T-cell (primary cell): ENCODE measurements at regions not wholly inside any gene's neighbourhood (a gene's known extent, or its start where the extent isn't known, plus 50 kb on each side); places are given as distances from the start of the nearest gene placed in this dataset.
"Not testable (repeated sequence)": the region's sequence is repeated elsewhere in the genome, so short reads cannot be mapped to it uniquely, and the experiment has no call there.

Source experiments
- ATAC-seq, 4 experiments: fragments of 200-7000 bp in 3 of 4; fragments of 150-1000 bp in 1 of 4; cut with Tn5 transposase; replicated peaks in 1 of 4; 1 replicate in 3 of 4; 2 replicates in 1 of 4; pipeline ENCODE4 v1.10.0; 2021; ENCODE audit warnings: moderate library complexity in 3 of 4, mild to moderate bottlenecking in 2 of 4, moderate number of reproducible peaks in 1 of 4
- CTCF ChIA-PET, 2 donors: fragments of 300-600 bp; sonication (Branson Sonifier 250); formaldehyde crosslinking; loops; one replicate each; lab custom pipeline; 2022; ENCODE audit warnings: antibody characterized with exemption in 2 of 2; lab: Charles Lee
- POLR2A ChIA-PET, 2 donors: fragments of 300-600 bp; sonication (Branson Sonifier 250); formaldehyde crosslinking; loops; one replicate each; lab custom pipeline; 2022; ENCODE audit warnings: antibody characterized with exemption in 2 of 2; lab: Charles Lee
- DNase-seq, 35 experiments: peaks; one replicate each; pipeline versions ENCODE4 v3.0.0 to v3.0.0-alpha.2; 2013 to 2023
- H3K27ac ChIP-seq: one replicate; pipeline ENCODE4 v1.5.1; 2013; ENCODE audit warnings: low read length
- H3K27me3 ChIP-seq, 2 experiments: replicated peaks in 1 of 2; 1 replicate in 1 of 2; 2 replicates in 1 of 2; pipeline versions ENCODE4 v1.6.1 to v1.7.0; 2013; ENCODE audit warnings: low read length in 1 of 2, mixed read lengths in 1 of 2; ENCODE audit not compliant: control insufficient read depth in 2 of 2, insufficient read depth in 2 of 2; ENCODE audit errors: extremely low read depth in 1 of 2
- H3K36me3 ChIP-seq, 2 donors: 1 replicate in 1 of 2; 2 replicates in 1 of 2; pipeline versions ENCODE4 v1.6.1 to v1.7.0; 2013; ENCODE audit warnings: low read length in 1 of 2; ENCODE audit not compliant: control insufficient read depth in 2 of 2, insufficient read depth in 1 of 2; ENCODE audit errors: extremely low read depth in 1 of 2
- H3K4me1 ChIP-seq, 2 experiments: 1 replicate in 1 of 2; 2 replicates in 1 of 2; pipeline versions ENCODE4 v1.6.1 to v1.7.0; 2013; ENCODE audit warnings: low read length in 2 of 2, mixed read lengths in 1 of 2; ENCODE audit not compliant: insufficient read depth in 2 of 2, control insufficient read depth in 1 of 2; ENCODE audit errors: extremely low read depth in 1 of 2
- H3K4me3 ChIP-seq, 2 donors: 1 replicate in 1 of 2; 2 replicates in 1 of 2; pipeline versions ENCODE4 v1.5.1 to v1.7.0; 2013; ENCODE audit warnings: mild to moderate bottlenecking in 2 of 2, low read length in 1 of 2, moderate library complexity in 1 of 2; ENCODE audit not compliant: control insufficient read depth in 1 of 2; ENCODE audit errors: extremely low read depth in 1 of 2
- H3K9me3 ChIP-seq: 2 replicates; pipeline ENCODE4 v1.7.0; 2013
- H3K27ac Mint-ChIP-seq, 2 donors: one replicate each; pipeline ENCODE4 v1.8.0; 2020 to 2021; ENCODE audit warnings: mild to moderate bottlenecking in 2 of 2, mixed read lengths in 2 of 2
- H3K27me3 Mint-ChIP-seq, 2 donors: one replicate each; pipeline ENCODE4 v1.8.0; 2021 to 2022; ENCODE audit warnings: mixed read lengths in 2 of 2
- H3K36me3 Mint-ChIP-seq: one replicate; pipeline ENCODE4 v1.8.0; 2021; ENCODE audit warnings: mixed read lengths
- H3K4me1 Mint-ChIP-seq, 3 donors: one replicate each; pipeline ENCODE4 v1.8.0; 2020 to 2022; ENCODE audit warnings: mixed read lengths in 3 of 3, mild to moderate bottlenecking in 1 of 3
- H3K4me3 Mint-ChIP-seq, 3 donors: one replicate each; pipeline ENCODE4 v1.8.0; 2020 to 2022; ENCODE audit warnings: mild to moderate bottlenecking in 3 of 3, mixed read lengths in 3 of 3, moderate library complexity in 3 of 3
- H3K9me3 Mint-ChIP-seq, 3 donors: one replicate each; pipeline ENCODE4 v1.8.0; 2020 to 2022; ENCODE audit warnings: mixed read lengths in 3 of 3
- WGBS: methylation state at CpG from one replicate; pipeline ENCODE4 v1.1.5; 2013; ENCODE audit warnings: missing lambda C conversion rate; ENCODE audit not compliant: insufficient coverage; 5-methylcytosine and 5-hydroxymethylcytosine counted together

DNA sequence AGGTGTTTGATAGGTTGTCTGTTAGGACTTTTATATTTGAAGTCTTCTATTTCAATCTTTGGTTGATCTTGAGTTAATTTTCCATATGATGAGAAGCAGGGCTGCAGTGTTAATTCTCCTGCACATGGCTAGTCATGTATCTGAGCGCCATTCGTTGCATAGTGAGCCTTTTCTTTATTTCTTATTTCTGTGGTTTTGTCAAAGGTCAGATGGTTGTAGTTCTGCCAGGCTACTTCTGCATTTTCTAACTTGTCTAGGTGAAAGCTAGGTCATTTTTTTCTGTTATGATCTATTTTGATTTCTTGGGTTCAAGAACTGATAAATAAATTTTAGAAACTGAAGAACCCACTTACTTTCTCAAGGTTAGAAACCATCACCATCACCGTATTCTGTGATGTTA lies 56.7 kb downstream of the CCDC74A start:
- Mint-ChIP-seq H3K4me3 (no peak overlapping the region), H3K36me3 (no peaks in the 10 kb centered on the region), H3K27me3 (peaks cover 44 to 46% of the 10 kb centered on the region in 2 donors), H3K4me1 (no peaks in the 10 kb centered on the region), H3K27ac (no peak overlapping the region), H3K9me3 (no peaks in the 10 kb centered on the region)
- ATAC-seq (no peak), DNase-seq (no peak)
- Histone ChIP-seq H3K9me3 (no peaks in the 10 kb centered on the region), H3K27ac (no peak overlapping the region), H3K4me1 (no peaks in the 10 kb centered on the region), H3K4me3 (no peak overlapping the region), H3K27me3 (peaks cover 5 to 15% of the 10 kb centered on the region in 2 experiments), H3K36me3 (no peaks in the 10 kb centered on the region)
- WGBS = no CpG with 5 or more reads among the region's 3 CpGs
- CTCF ChIA-PET = no interaction called here
- POLR2A ChIA-PET = no interaction called here

DNA sequence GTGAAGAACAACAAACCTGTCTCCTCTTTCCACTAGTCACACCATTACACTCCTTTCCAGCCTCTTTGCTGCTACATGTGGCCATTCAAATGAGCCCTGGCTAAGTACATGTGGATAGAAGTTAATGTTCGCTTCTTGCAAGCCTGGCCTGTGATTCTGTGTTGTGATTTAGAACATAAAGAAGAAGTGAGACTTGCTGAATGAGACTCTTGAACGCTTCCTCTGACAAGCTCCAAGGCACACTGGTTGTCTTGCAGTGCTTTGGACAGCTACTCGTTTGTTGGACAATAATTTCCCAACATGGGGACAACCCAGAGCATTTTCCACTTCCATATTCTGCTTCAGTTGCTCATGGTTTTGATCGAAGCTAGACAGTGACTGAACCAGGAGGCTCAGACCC lies 57.3 kb downstream of the CCDC74A start:
- Mint-ChIP-seq H3K36me3 (no peaks in the 10 kb centered on the region), H3K4me3 (no peak overlapping the region), H3K4me1 (no peaks in the 10 kb centered on the region), H3K27ac (no peak overlapping the region), H3K9me3 (no peaks in the 10 kb centered on the region), H3K27me3 (peaks cover 44 to 45% of the 10 kb centered on the region in 2 donors)
- WGBS = 86% methylated on average over 4 of the region's 4 CpGs
- Histone ChIP-seq H3K27me3 (peaks cover 4 to 19% of the 10 kb centered on the region in 2 experiments), H3K36me3 (no peaks in the 10 kb centered on the region), H3K9me3 (no peaks in the 10 kb centered on the region), H3K4me1 (no peaks in the 10 kb centered on the region), H3K27ac (no peak overlapping the region), H3K4me3 (no peak overlapping the region)
- DNase-seq (no peak), ATAC-seq (no peak)
- POLR2A ChIA-PET = interaction anchor here in 1 of 2 donors (0.6 kb wide), 1 partner anchor 9 kb away, joined by 5 read pairs; no protein-coding TSS in a partner anchor
- CTCF ChIA-PET = no interaction called here

DNA sequence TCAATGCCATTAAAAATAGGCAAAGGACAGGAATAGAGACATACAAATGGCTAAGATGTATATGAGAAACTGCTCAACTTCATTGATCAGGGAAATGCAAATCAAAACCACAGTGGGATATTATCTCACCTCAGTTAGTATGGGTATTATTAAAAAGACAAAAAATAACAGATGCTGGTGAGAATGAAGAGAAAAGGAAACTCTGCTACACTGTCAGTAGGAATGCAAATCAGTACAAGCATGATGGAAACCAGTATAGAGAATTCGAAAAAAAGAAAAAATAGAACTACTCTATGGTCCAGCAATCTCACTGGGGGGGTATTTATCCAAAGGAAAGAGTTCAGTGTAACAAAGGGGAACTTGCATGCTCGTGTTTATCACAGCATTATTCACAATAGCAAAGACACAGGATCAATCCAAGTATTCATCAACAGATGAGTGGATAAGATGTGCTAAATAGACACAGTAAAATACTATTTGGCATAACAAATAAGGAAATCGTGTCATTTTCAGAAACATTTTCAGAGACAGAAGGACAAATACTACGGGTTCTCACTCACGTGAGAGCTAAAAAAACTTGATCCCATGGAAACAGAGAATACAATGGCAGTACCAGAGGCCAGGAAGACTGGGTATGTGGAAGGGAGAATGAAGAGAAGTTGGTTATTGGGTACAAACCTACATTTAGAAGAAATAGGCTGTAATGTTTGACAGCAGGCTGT lies 60.6 kb downstream of the CCDC74A start:
- ATAC-seq (no peak), DNase-seq (no peak)
- no peak overlapping the region for H3K4me3 Mint-ChIP-seq
- Histone ChIP-seq H3K9me3 (no peaks in the 10 kb centered on the region), H3K27me3 (peaks cover 0 to 19% of the 10 kb centered on the region in 2 experiments), H3K27ac (no peak overlapping the region), H3K4me3 (no peak overlapping the region), H3K36me3 (no peaks in the 10 kb centered on the region), H3K4me1 (no peaks in the 10 kb centered on the region)
- no peak overlapping the region for H3K27ac Mint-ChIP-seq
- CTCF ChIA-PET = no interaction called here
- POLR2A ChIA-PET = no interaction called here
- H3K9me3 Mint-ChIP-seq = no peaks in the 10 kb centered on the region
- H3K27me3 Mint-ChIP-seq = peaks cover 21 to 40% of the 10 kb centered on the region in 2 donors
- H3K4me1 Mint-ChIP-seq = no peaks in the 10 kb centered on the region
- no peaks in the 10 kb centered on the region for H3K36me3 Mint-ChIP-seq
- 70% methylated on average over 4 of the region's 5 CpGs for WGBS

GRCh38 chr2:131589126-131589525 lies 61.4 kb downstream of the CCDC74A start:
- not testable (repeated sequence) for H3K4me3 ChIP-seq

GRCh38 chr2:131590366-131590765 lies 62.7 kb downstream of the CCDC74A start:
- POLR2A ChIA-PET = no interaction called here
- peaks cover 12 to 24% of the 10 kb centered on the region in 2 donors for H3K27me3 Mint-ChIP-seq

More at GRCh38 chr2:131589126-131589525, 61.4 kb downstream of the CCDC74A start:
- H3K4me3 Mint-ChIP-seq, H3K4me1 ChIP-seq, DNase-seq, H3K4me1 Mint-ChIP-seq, CTCF ChIA-PET, H3K9me3 Mint-ChIP-seq, ATAC-seq, POLR2A ChIA-PET, H3K27ac ChIP-seq, H3K9me3 ChIP-seq, H3K36me3 ChIP-seq, H3K36me3 Mint-ChIP-seq, H3K27ac Mint-ChIP-seq: not testable (repeated sequence)
- H3K27me3 ChIP-seq = peaks cover 0 to 19% of the 10 kb centered on the region in 2 experiments
- WGBS = 66% methylated on average over 2 of the region's 6 CpGs
- H3K27me3 Mint-ChIP-seq = peaks cover 13 to 34% of the 10 kb centered on the region in 2 donors

GRCh38 chr2:131590896-131591295 lies 63.2 kb downstream of the CCDC74A start:
- Mint-ChIP-seq H3K27me3 (peaks cover 14 to 21% of the 10 kb centered on the region in 2 donors), H3K4me3 (no peak overlapping the region), H3K27ac (no peak overlapping the region), H3K4me1 (no peaks in the 10 kb centered on the region), H3K36me3 (no peaks in the 10 kb centered on the region), H3K9me3 (no peaks in the 10 kb centered on the region)
- Histone ChIP-seq H3K4me1 (no peaks in the 10 kb centered on the region), H3K27ac (no peak overlapping the region), H3K27me3 (peaks cover 0 to 14% of the 10 kb centered on the region in 2 experiments), H3K4me3 (no peak overlapping the region), H3K9me3 (no peaks in the 10 kb centered on the region), H3K36me3 (no peaks in the 10 kb centered on the region)
- ATAC-seq (no peak), DNase-seq (no peak)
- ChIA-PET CTCF (no interaction called here), POLR2A (no interaction called here)
- WGBS = 88% methylated on average over 39 of the region's 39 CpGs

More at GRCh38 chr2:131590366-131590765, 62.7 kb downstream of the CCDC74A start:
- H3K27ac Mint-ChIP-seq = no peak overlapping the region
- Histone ChIP-seq H3K4me3 (no peak overlapping the region), H3K27ac (no peak overlapping the region), H3K4me1 (no peaks in the 10 kb centered on the region), H3K27me3 (peaks cover 0 to 19% of the 10 kb centered on the region in 2 experiments), H3K9me3 (no peaks in the 10 kb centered on the region), H3K36me3 (no peaks in the 10 kb centered on the region)
- no peak overlapping the region for H3K4me3 Mint-ChIP-seq
- 91% methylated on average over 8 of the region's 8 CpGs for WGBS
- H3K4me1 Mint-ChIP-seq = no peaks in the 10 kb centered on the region
- no peak for ATAC-seq
- CTCF ChIA-PET = no interaction called here
- no peak for DNase-seq
- no peaks in the 10 kb centered on the region for H3K9me3 Mint-ChIP-seq
- no peaks in the 10 kb centered on the region for H3K36me3 Mint-ChIP-seq
